IMR-90 (cell line): ENCODE measurements at regions not wholly inside any gene's neighbourhood (a gene's known extent, or its start where the extent isn't known, plus 50 kb on each side); places are given as distances from the start of the nearest gene placed in this dataset.

Experiments
- CHD1 ChIP-seq: IDR thresholded peaks from 2 replicates; pipeline ENCODE4 v1.6.1; 2012; ENCODE audit warnings: low read depth, low read length, improper control_type of control experiment
- FOS ChIP-seq: fragments of 150-350 bp; IDR thresholded peaks from 2 replicates; pipeline ENCODE4 v1.6.1; 2016; ENCODE audit warnings: low read depth, low read length
- MAFK ChIP-seq: IDR thresholded peaks from 2 replicates; pipeline ENCODE4 v1.6.1; 2012; ENCODE audit warnings: low read depth, low read length, improper control_type of control experiment
- MXI1 ChIP-seq: IDR thresholded peaks from 2 replicates; pipeline ENCODE4 v1.6.1; 2012; ENCODE audit warnings: low read depth, mild to moderate bottlenecking, low read length, moderate library complexity, borderline replicate concordance
- POLR2A ChIP-seq: IDR thresholded peaks from 2 replicates; pipeline ENCODE4 v1.6.1; 2012; ENCODE audit warnings: mild to moderate bottlenecking, low read depth, low read length
- RAD21 ChIP-seq: IDR thresholded peaks from 2 replicates; pipeline ENCODE4 v1.6.1; 2012; ENCODE audit warnings: low read length, improper control_type of control experiment
- RCOR1 ChIP-seq: IDR thresholded peaks from 2 replicates; pipeline ENCODE4 v1.6.1; 2012; ENCODE audit warnings: mild to moderate bottlenecking, low read length, improper control_type of control experiment; ENCODE audit not compliant: insufficient replicate concordance
- TF ChIP-seq, protein P1 (sequence below): conservative IDR thresholded peaks from 2 replicates; pipeline ENCODE4 v1.5.1; 2012; ENCODE audit warnings: mild to moderate bottlenecking, low read depth, low read length, improper control_type of control experiment

DNA sequence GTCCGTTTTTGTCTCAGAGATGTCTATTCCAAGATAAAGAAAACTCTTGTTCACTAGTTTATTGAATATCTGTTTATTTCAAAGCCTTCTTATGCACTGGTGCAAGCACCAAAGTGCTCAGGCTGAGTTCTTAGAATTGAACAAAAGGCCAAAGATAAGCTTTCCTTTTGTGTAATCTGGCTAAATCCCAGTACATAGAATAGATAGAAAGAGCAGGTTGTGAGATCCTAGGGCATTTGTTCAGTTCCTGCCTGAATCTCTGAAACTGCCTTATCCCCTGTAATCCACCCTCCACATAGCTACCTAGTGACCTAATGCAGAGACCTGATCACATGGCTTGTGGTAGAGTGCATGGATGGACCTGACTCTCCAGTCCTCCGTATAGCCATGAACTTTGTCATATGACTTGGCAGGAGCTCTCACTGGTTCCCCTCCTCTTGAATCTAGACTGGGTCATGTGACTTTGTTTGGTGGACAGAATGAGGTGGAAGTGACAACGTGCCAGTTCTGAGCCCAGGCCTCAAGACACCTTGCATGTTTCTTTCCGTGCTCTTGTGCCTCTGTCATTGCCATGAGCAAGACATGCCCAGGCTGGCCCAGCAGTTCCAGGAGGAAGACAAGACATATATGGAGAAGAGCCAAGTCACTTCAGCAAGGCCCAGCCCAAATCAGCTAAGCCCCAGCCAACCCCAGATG is 139.3 kb upstream of the SHB start:
- TF ChIP-seq, protein P1, sequence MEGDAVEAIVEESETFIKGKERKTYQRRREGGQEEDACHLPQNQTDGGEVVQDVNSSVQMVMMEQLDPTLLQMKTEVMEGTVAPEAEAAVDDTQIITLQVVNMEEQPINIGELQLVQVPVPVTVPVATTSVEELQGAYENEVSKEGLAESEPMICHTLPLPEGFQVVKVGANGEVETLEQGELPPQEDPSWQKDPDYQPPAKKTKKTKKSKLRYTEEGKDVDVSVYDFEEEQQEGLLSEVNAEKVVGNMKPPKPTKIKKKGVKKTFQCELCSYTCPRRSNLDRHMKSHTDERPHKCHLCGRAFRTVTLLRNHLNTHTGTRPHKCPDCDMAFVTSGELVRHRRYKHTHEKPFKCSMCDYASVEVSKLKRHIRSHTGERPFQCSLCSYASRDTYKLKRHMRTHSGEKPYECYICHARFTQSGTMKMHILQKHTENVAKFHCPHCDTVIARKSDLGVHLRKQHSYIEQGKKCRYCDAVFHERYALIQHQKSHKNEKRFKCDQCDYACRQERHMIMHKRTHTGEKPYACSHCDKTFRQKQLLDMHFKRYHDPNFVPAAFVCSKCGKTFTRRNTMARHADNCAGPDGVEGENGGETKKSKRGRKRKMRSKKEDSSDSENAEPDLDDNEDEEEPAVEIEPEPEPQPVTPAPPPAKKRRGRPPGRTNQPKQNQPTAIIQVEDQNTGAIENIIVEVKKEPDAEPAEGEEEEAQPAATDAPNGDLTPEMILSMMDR, result no peak
- TF ChIP-seq MAFK, result no peak
- TF ChIP-seq POLR2A, result no peak
- TF ChIP-seq CHD1, result no peak
- no peak for TF ChIP-seq RAD21
- TF ChIP-seq RCOR1, result no peak
- no peak for TF ChIP-seq MXI1
- TF ChIP-seq FOS, result no peak
